ENCODE measurements at regions not wholly inside any gene's neighbourhood (a gene's known extent, or its start where the extent isn't known, plus 50 kb on each side); places are given as distances from the start of the nearest gene placed in this dataset.

- Mint-ChIP-seq H3K36me3 (no peaks in the 10 kb centered on the region), H3K27ac (no peak overlapping the region), H3K27me3 (peaks cover 0 to 5% of the 10 kb centered on the region in 2 donors), H3K4me3 (no peak overlapping the region), H3K4me1 (no peaks in the 10 kb centered on the region), H3K9me3 (peaks cover 3 to 5% of the 10 kb centered on the region in 2 donors)
- DNase-seq (no peak), ATAC-seq (replicated peaks) (no peak)
Measured at GRCh38 chr2:15996536-15997423, 56.4 kb downstream of the MYCN start.
